HFF-Myc (cell line): ENCODE measurements at regions not wholly inside any gene's neighbourhood (a gene's known extent, or its start where the extent isn't known, plus 50 kb on each side); places are given as distances from the start of the nearest gene placed in this dataset.

Experiments used
- DNase-seq: peaks from one replicate; pipeline ENCODE4 v3.0.0-alpha.2; 2011; ENCODE audit warnings: low read depth; ENCODE audit errors: extremely low read depth
- H3K4me3 ChIP-seq: replicated peaks from 2 replicates; pipeline ENCODE4 v1.5.1; 2011; ENCODE audit warnings: low read depth, mild to moderate bottlenecking, control low read depth, low read length
- CTCF ChIP-seq: IDR thresholded peaks from 2 replicates; pipeline ENCODE4 v1.5.1; 2012; ENCODE audit warnings: mild to moderate bottlenecking, low read depth, low read length, control low read depth; ENCODE audit errors: missing control alignments

- no peak overlapping the region for H3K4me3 ChIP-seq
- no peak for DNase-seq
- TF ChIP-seq CTCF = no peak
Measured at GRCh38 chr19:32029235-32029634, 316.2 kb upstream of the ZNF507 start.

GRCh38 chr19:32032561-32032960 is 312.8 kb upstream of the ZNF507 start:
- DNase-seq = no peak
- no peak overlapping the region for H3K4me3 ChIP-seq
- TF ChIP-seq CTCF = no peak

- no peak overlapping the region for H3K4me3 ChIP-seq
- no peak for DNase-seq
- TF ChIP-seq CTCF = no peak
Measured at GRCh38 chr19:32035626-32036025, 309.8 kb upstream of the ZNF507 start.

- no peak for DNase-seq
- TF ChIP-seq CTCF = no peak
- no peak overlapping the region for H3K4me3 ChIP-seq
Measured at GRCh38 chr19:32038021-32038920, 307.1 kb upstream of the ZNF507 start.

GRCh38 chr19:32038961-32039360 is 306.4 kb upstream of the ZNF507 start:
- TF ChIP-seq CTCF = no peak
- H3K4me3 ChIP-seq = no peak overlapping the region
- no peak for DNase-seq

- no peak for DNase-seq
- TF ChIP-seq CTCF = no peak
- H3K4me3 ChIP-seq = no peak overlapping the region
Measured at GRCh38 chr19:32039440-32039839, 306.0 kb upstream of the ZNF507 start.
